NCI-H2196 (cell line): ENCODE measurements at regions not wholly inside any gene's neighbourhood (a gene's known extent, or its start where the extent isn't known, plus 50 kb on each side); places are given as distances from the start of the nearest gene placed in this dataset.

ENCODE experiments used
- DNase-seq: peaks from one replicate; lab custom pipeline; 2025; ENCODE audit not compliant: unreplicated experiment; lab: John Stamatoyannopoulos, UW

- no peak for DNase-seq
Observed at GRCh38 chr22:22098457-22099193, 116.0 kb upstream of the TOP3B start.

- no peak for DNase-seq
Observed at GRCh38 chr22:22097727-22098228, 115.2 kb upstream of the TOP3B start.

GRCh38 chr22:22094921-22095320, 112.3 kb upstream of the TOP3B start:
- DNase-seq = no peak

- no peak for DNase-seq
Observed at GRCh38 chr22:22094514-22094913, 111.9 kb upstream of the TOP3B start.

- DNase-seq = no peak
Observed at GRCh38 chr22:22093743-22094142, 111.2 kb upstream of the TOP3B start.

GRCh38 chr22:22092974-22093373, 110.4 kb upstream of the TOP3B start:
- DNase-seq = no peak

GRCh38 chr22:22092101-22092500, 109.5 kb upstream of the TOP3B start:
- DNase-seq = no peak

GRCh38 chr22:22091400-22091878, 108.9 kb upstream of the TOP3B start:
- DNase-seq = no peak

- no peak for DNase-seq
Observed at GRCh38 chr22:22090650-22091399, 108.2 kb upstream of the TOP3B start.

GRCh38 chr22:22089459-22090308, 107.1 kb upstream of the TOP3B start:
- no peak for DNase-seq

GRCh38 chr22:22088658-22089458, 106.3 kb upstream of the TOP3B start:
- no peak for DNase-seq

- no peak for DNase-seq
Observed at GRCh38 chr22:22087854-22088657, 105.5 kb upstream of the TOP3B start.

- no peak for DNase-seq
Observed at GRCh38 chr22:22086501-22087158, 104.0 kb upstream of the TOP3B start.

GRCh38 chr22:22085702-22086500, 103.3 kb upstream of the TOP3B start:
- no peak for DNase-seq

- DNase-seq = no peak
Observed at GRCh38 chr22:22084089-22084711, 101.6 kb upstream of the TOP3B start.

- no peak for DNase-seq
Observed at GRCh38 chr22:22082960-22083359, 100.4 kb upstream of the TOP3B start.

GRCh38 chr22:22082229-22082835, 99.7 kb upstream of the TOP3B start:
- no peak for DNase-seq
